Cardiac muscle cell (in vitro differentiated cells and primary cell): ENCODE measurements at regions not wholly inside any gene's neighbourhood (a gene's known extent, or its start where the extent isn't known, plus 50 kb on each side); places are given as distances from the start of the nearest gene placed in this dataset.

Experiments used
- DNase-seq, 2 donors: peaks; one replicate each; pipeline versions ENCODE4 v3.0.0 to v3.0.0-alpha.2; 2010 to 2017; ENCODE audit warnings: low read depth in 1 of 2, low spot score in 1 of 2
- H3K27ac ChIP-seq: fragments of 200-600 bp; sonication (generic); 2 replicates; pipeline ENCODE4 v1.5.1; 2016
- H3K27me3 ChIP-seq: fragments of 200-600 bp; sonication (generic); 2 replicates; pipeline ENCODE4 v1.6.0; 2016; ENCODE audit warnings: control low read depth
- H3K36me3 ChIP-seq: fragments of 200-600 bp; sonication (generic); 2 replicates; pipeline ENCODE4 v1.5.1; 2016; ENCODE audit warnings: control low read depth
- H3K4me1 ChIP-seq: fragments of 200-600 bp; sonication (generic); 2 replicates; pipeline ENCODE4 v1.8.1; 2017; ENCODE audit warnings: low read depth, mild to moderate bottlenecking, mixed run types
- H3K4me3 ChIP-seq: fragments of 200-600 bp; sonication (generic); 2 replicates; pipeline ENCODE4 v1.5.1; 2016; ENCODE audit warnings: mild to moderate bottlenecking
- H3K9me3 ChIP-seq: fragments of 200-600 bp; sonication (generic); 2 replicates; pipeline ENCODE4 v1.5.1; 2017; ENCODE audit warnings: low read depth, mild to moderate bottlenecking, control low read depth
- CTCF ChIP-seq: IDR thresholded peaks from 2 replicates; pipeline ENCODE4 v1.5.1; 2012; ENCODE audit warnings: low read depth, mild to moderate bottlenecking, low read length

GRCh38 chr6:105902401-105903031, 183.6 kb upstream of the PRDM1 start:
- no peak overlapping the region for H3K4me3 ChIP-seq
- no peaks in the 10 kb centered on the region for H3K9me3 ChIP-seq
- no peaks in the 10 kb centered on the region for H3K27me3 ChIP-seq
- H3K4me1 ChIP-seq: no peaks in the 10 kb centered on the region
- no peak for TF ChIP-seq CTCF
- H3K27ac ChIP-seq: no peak overlapping the region
- no peak for DNase-seq
- H3K36me3 ChIP-seq: no peaks in the 10 kb centered on the region

- Histone ChIP-seq H3K4me1 (peaks cover under 1% of the 10 kb centered on the region), H3K27ac (no peak overlapping the region), H3K27me3 (no peaks in the 10 kb centered on the region), H3K9me3 (no peaks in the 10 kb centered on the region), H3K4me3 (no peak overlapping the region), H3K36me3 (no peaks in the 10 kb centered on the region)
- TF ChIP-seq CTCF: no peak
- DNase-seq: no peak
Observed at GRCh38 chr6:105901583-105901982, 184.6 kb upstream of the PRDM1 start.

- no peak overlapping the region for H3K4me3 ChIP-seq
- DNase-seq: peak in 1 of 2 donors; percentile 10
- no peak overlapping the region for H3K27ac ChIP-seq
- H3K9me3 ChIP-seq: no peaks in the 10 kb centered on the region
- no peak for TF ChIP-seq CTCF
- H3K36me3 ChIP-seq: no peaks in the 10 kb centered on the region
- no peaks in the 10 kb centered on the region for H3K27me3 ChIP-seq
- peaks cover 10% of the 10 kb centered on the region for H3K4me1 ChIP-seq
Observed at GRCh38 chr6:105900125-105900937, 185.8 kb upstream of the PRDM1 start.

- Histone ChIP-seq H3K27ac (no peak overlapping the region), H3K36me3 (no peaks in the 10 kb centered on the region), H3K4me3 (no peak overlapping the region), H3K9me3 (no peaks in the 10 kb centered on the region), H3K4me1 (peaks cover 10% of the 10 kb centered on the region), H3K27me3 (no peaks in the 10 kb centered on the region)
- TF ChIP-seq CTCF: no peak
- no peak for DNase-seq
Observed at GRCh38 chr6:105898286-105898685, 187.8 kb upstream of the PRDM1 start.

GRCh38 chr6:105897131-105897530, 189.0 kb upstream of the PRDM1 start:
- H3K27ac ChIP-seq: no peak overlapping the region
- H3K4me1 ChIP-seq: peaks cover 10% of the 10 kb centered on the region
- TF ChIP-seq CTCF: no peak
- H3K27me3 ChIP-seq: no peaks in the 10 kb centered on the region
- H3K9me3 ChIP-seq: no peaks in the 10 kb centered on the region
- H3K36me3 ChIP-seq: no peaks in the 10 kb centered on the region
- no peak overlapping the region for H3K4me3 ChIP-seq
- no peak for DNase-seq
